ENCODE measurements at regions not wholly inside any gene's neighbourhood (a gene's known extent, or its start where the extent isn't known, plus 50 kb on each side); places are given as distances from the start of the nearest gene placed in this dataset.

DNA sequence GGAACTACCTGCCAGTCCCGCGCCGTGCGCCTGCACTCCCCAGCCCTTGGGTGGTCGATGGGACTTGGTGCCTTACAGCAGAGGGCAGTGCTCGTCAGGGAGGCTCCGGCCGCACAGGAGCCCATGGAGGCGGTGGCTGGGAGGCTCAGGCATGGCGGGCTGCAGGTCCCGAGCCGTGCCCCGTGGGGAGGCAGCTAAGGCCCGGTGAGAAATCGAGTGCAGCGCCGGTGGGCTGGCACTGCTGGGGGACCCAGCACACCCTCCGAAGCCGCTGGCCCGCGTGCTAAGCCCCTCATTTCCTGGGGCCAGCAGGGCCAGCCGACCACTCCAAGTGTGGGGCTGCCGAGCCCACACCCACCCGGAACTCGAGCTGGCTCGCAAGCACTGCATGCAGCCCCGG, 580.2 kb downstream of the ZIC1 start:
- no peak for ATAC-seq
- Histone ChIP-seq H3K27me3 (no peaks in the 10 kb centered on the region), H3K4me1 (no peaks in the 10 kb centered on the region), H3K36me3 (no peaks in the 10 kb centered on the region), H3K9me3 (no peaks in the 10 kb centered on the region), H3K27ac (no peak overlapping the region), H3K4me3 (no peak overlapping the region)
- no CpG with 5 or more reads among the region's 27 CpGs for WGBS, 2 donors (ENCODE audit: low coverage in 1 of 2)
- no peak for TF ChIP-seq EP300 (IDR thresholded peaks at IDR 0.05)
- no peak for TF ChIP-seq POLR2AphosphoS5 (IDR thresholded peaks at IDR 0.05)
- TF ChIP-seq POLR2A (IDR thresholded peaks at IDR 0.05), result no peak
- TF ChIP-seq, protein P1, sequence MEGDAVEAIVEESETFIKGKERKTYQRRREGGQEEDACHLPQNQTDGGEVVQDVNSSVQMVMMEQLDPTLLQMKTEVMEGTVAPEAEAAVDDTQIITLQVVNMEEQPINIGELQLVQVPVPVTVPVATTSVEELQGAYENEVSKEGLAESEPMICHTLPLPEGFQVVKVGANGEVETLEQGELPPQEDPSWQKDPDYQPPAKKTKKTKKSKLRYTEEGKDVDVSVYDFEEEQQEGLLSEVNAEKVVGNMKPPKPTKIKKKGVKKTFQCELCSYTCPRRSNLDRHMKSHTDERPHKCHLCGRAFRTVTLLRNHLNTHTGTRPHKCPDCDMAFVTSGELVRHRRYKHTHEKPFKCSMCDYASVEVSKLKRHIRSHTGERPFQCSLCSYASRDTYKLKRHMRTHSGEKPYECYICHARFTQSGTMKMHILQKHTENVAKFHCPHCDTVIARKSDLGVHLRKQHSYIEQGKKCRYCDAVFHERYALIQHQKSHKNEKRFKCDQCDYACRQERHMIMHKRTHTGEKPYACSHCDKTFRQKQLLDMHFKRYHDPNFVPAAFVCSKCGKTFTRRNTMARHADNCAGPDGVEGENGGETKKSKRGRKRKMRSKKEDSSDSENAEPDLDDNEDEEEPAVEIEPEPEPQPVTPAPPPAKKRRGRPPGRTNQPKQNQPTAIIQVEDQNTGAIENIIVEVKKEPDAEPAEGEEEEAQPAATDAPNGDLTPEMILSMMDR (IDR thresholded peaks at IDR 0.05), result no peak

GRCh38 chr3:148002705-148003205, 593.6 kb downstream of the ZIC1 start:
- no peak for ATAC-seq
- no peaks in the 10 kb centered on the region for H3K9me3 ChIP-seq
- no peak overlapping the region for H3K27ac ChIP-seq
- 78 to 88% methylated on average over 4 of the region's 4 CpGs for WGBS, 2 donors (ENCODE audit: low coverage in 1 of 2)
- no peaks in the 10 kb centered on the region for H3K27me3 ChIP-seq
- no peaks in the 10 kb centered on the region for H3K36me3 ChIP-seq
- H3K4me3 ChIP-seq, result no peak overlapping the region
- H3K4me1 ChIP-seq, result no peaks in the 10 kb centered on the region
- TF ChIP-seq EP300 (IDR thresholded peaks at IDR 0.05) (no peak), POLR2A (IDR thresholded peaks at IDR 0.05) (no peak), POLR2AphosphoS5 (IDR thresholded peaks at IDR 0.05) (no peak)
- TF ChIP-seq, protein P1 (IDR thresholded peaks at IDR 0.05), result no peak

DNA sequence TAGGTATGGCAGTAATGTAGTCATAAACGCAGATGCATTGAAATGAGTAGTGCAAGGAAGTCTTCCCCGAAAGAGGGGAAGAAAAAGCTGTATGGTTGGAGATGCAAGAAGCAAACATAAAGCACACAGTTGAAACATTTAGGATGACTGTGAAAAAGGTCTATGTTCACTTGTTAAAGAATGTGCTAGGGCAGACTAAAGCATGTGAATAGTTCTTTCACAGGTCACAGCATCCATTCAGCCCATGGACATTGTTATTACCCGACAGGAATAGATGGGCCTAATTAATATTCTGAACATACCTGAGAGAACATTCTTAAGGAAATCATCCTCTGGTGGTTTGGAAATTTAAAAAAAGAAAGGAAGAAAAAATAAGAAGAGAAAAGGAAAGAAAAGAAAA, 595.2 kb downstream of the ZIC1 start:
- no peak for ATAC-seq
- 60 to 78% methylated on average over 1 to 3 of the region's 3 CpGs for WGBS, 2 donors (ENCODE audit: low coverage in 1 of 2)
- TF ChIP-seq EP300 (IDR thresholded peaks at IDR 0.05) (no peak), POLR2A (IDR thresholded peaks at IDR 0.05) (no peak), POLR2AphosphoS5 (IDR thresholded peaks at IDR 0.05) (no peak)
- TF ChIP-seq, protein P1 (IDR thresholded peaks at IDR 0.05), result no peak

DNA sequence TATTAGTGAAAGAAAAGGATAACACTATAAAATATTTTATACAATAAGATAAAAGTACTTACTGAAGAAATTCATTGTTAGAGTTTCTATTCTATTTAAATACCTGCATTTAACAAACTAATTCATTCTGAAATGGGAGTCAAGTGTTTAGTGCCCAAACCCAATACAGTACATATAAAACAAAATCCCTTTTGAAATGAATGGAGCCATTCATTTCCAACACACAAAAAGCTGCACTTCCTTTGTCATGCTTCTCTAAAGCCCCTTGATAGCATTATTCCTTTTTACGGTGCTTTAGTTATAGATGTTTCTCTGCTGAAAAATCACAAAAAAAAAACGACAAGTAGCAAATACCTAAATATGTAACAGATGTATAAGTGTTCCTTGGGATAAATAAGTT, 596.3 kb downstream of the ZIC1 start:
- no peak for ATAC-seq
- H3K27me3 ChIP-seq, result no peaks in the 10 kb centered on the region
- no peaks in the 10 kb centered on the region for H3K4me1 ChIP-seq
- H3K36me3 ChIP-seq, result no peaks in the 10 kb centered on the region
- no peak overlapping the region for H3K4me3 ChIP-seq
- no peak for TF ChIP-seq EP300 (IDR thresholded peaks at IDR 0.05)
- TF ChIP-seq POLR2AphosphoS5 (IDR thresholded peaks at IDR 0.05), result no peak
- TF ChIP-seq, protein P1 (IDR thresholded peaks at IDR 0.05), result no peak
- TF ChIP-seq POLR2A (IDR thresholded peaks at IDR 0.05), result no peak
- WGBS, 2 donors (ENCODE audit: low coverage in 1 of 2), result 66 to 79% methylated on average over 2 of the region's 2 CpGs
- no peak overlapping the region for H3K27ac ChIP-seq
- H3K9me3 ChIP-seq, result no peaks in the 10 kb centered on the region

More for the DNA sequence above, 595.2 kb downstream of the ZIC1 start:
- H3K4me1 ChIP-seq, result no peaks in the 10 kb centered on the region
- no peaks in the 10 kb centered on the region for H3K9me3 ChIP-seq
- no peak overlapping the region for H3K27ac ChIP-seq
- H3K36me3 ChIP-seq, result no peaks in the 10 kb centered on the region
- H3K27me3 ChIP-seq, result no peaks in the 10 kb centered on the region
- H3K4me3 ChIP-seq, result no peak overlapping the region

GRCh38 chr3:148006508-148006907, 597.3 kb downstream of the ZIC1 start:
- Histone ChIP-seq H3K27me3 (no peaks in the 10 kb centered on the region), H3K4me3 (no peak overlapping the region), H3K36me3 (no peaks in the 10 kb centered on the region), H3K4me1 (no peaks in the 10 kb centered on the region), H3K27ac (no peak overlapping the region), H3K9me3 (no peaks in the 10 kb centered on the region)
- no peak for ATAC-seq
- no peak for TF ChIP-seq EP300 (IDR thresholded peaks at IDR 0.05)
- no peak for TF ChIP-seq POLR2A (IDR thresholded peaks at IDR 0.05)
- TF ChIP-seq, protein P1 (IDR thresholded peaks at IDR 0.05), result no peak

All from gastroesophageal sphincter (tissue), 4 donors.